ENCODE measurements at regions not wholly inside any gene's neighbourhood (a gene's known extent, or its start where the extent isn't known, plus 50 kb on each side); places are given as distances from the start of the nearest gene placed in this dataset.

DNA sequence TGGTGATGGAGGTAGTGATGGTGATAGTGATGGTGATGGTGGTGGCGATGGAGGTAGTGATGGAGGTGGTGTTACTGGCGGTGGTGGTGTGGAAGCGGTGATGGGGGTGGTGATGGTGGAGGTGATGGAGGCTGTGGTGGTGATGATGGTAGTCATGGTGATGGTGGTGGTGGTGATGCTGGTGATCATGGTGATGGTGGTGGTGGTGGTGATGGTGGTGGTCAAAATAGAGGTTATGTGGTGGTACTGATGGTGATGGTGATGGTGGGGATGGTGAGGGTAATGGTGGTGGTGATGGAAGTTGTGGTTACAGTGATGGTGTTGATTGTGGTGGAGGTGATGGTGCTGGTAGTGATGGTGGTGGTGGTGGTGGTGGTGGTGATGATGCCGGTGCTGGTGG is 199.2 kb downstream of the IGLL1 start:
- no peak overlapping the region for H2AFZ ChIP-seq (ENCODE audit: low read length)
- H3K79me2 ChIP-seq (ENCODE audit: control insufficient read depth in 1 of 2, insufficient read depth in 2 of 2, low read length in 2 of 2): no peaks in the 10 kb centered on the region
- no peak overlapping the region for H3K4ac ChIP-seq (replicated peaks; ENCODE audit: insufficient read length, low read depth, low read length)
- H4K5ac ChIP-seq (ENCODE audit: insufficient read length, low read depth, low read length): no peak overlapping the region
- no peak overlapping the region for H3K23ac ChIP-seq (ENCODE audit: insufficient read length)
- H3K27ac ChIP-seq (ENCODE audit: low read depth, low read length): no peak overlapping the region
- H3K79me1 ChIP-seq (ENCODE audit: low read depth, low read length): no peaks in the 10 kb centered on the region; the same call in 1 of the 2 replicates
- no peak overlapping the region for H2BK5ac ChIP-seq (ENCODE audit: low read depth, low read length)
- H3K9me3 ChIP-seq (ENCODE audit: insufficient read depth in 2 of 2, low read depth in 1 of 2, low read length in 1 of 2): no peaks in the 10 kb centered on the region
- no peak overlapping the region for H2BK12ac ChIP-seq (ENCODE audit: low read depth, low read length)
- H3K4me2 ChIP-seq (ENCODE audit: insufficient read depth in 1 of 2, low read depth in 2 of 2, low read length in 2 of 2): no peak overlapping the region
- H2BK120ac ChIP-seq (replicated peaks; ENCODE audit: low read depth, low read length): no peak overlapping the region
- no peaks in the 10 kb centered on the region for H3K36me3 ChIP-seq (ENCODE audit: control insufficient read depth in 2 of 4, insufficient read depth in 4 of 4, low read length in 3 of 4)
- POLR2A ChIA-PET (ENCODE audit: partially characterized antibody): no interaction called here
- CTCF ChIA-PET (ENCODE audit: partially characterized antibody): no interaction called here
- no peak overlapping the region for H2BK20ac ChIP-seq (ENCODE audit: low read length)
- peaks cover 5% of the 10 kb centered on the region; the same call in 1 of the 2 replicates for H3K23me2 ChIP-seq (ENCODE audit: low read depth, low read length)
- no peak overlapping the region for H3K56ac ChIP-seq (replicated peaks; ENCODE audit: insufficient read length, low read depth, low read length)
- H3K9ac ChIP-seq (replicated peaks in 1 of 4; ENCODE audit: extremely low read depth in 1 of 4, low read depth in 3 of 4, low read length in 3 of 4): no peak overlapping the region
- no peak overlapping the region for H2AK5ac ChIP-seq (ENCODE audit: low read depth, low read length)
- no peak overlapping the region for H4K8ac ChIP-seq (ENCODE audit: extremely low read depth, insufficient read depth, low read length)
- peaks cover 0 to 2% of the 10 kb centered on the region in 2 experiments for H4K20me1 ChIP-seq (replicated peaks in 1 of 2; ENCODE audit: control insufficient read depth in 1 of 2, insufficient read depth in 2 of 2, low read length in 2 of 2)
- no peak overlapping the region for H3K14ac ChIP-seq (ENCODE audit: insufficient read length)
- peaks cover 0 to 6% (median 4%) of the 10 kb centered on the region in 4 experiments; a peak in 5 of 7 replicates for H3K4me1 ChIP-seq (replicated peaks in 1 of 4; ENCODE audit: control insufficient read depth in 3 of 4, insufficient read depth in 4 of 4, low read length in 3 of 4)
- H3K4me3 ChIP-seq (ENCODE audit: extremely low read depth in 1 of 4, insufficient read depth in 2 of 4, low read depth in 3 of 4, low read length in 4 of 4): no peak overlapping the region
- no peak overlapping the region for H4K91ac ChIP-seq (replicated peaks; ENCODE audit: insufficient read length, low read length)
- 92% methylated on average over 4 of the region's 4 CpGs; no CpG with 5 or more reads in 1 of the 2 experiments for WGBS, 2 experiments (ENCODE audit: extremely low coverage in 1 of 2, insufficient coverage in 1 of 2, insufficient read length in 1 of 2, insufficient replicate concordance in 2 of 2, low coverage in 1 of 2, low lambda C conversion rate in 2 of 2, missing lambda C conversion rate in 1 of 2)
- peaks cover 0 to 7% (median 5%) of the 10 kb centered on the region in 4 experiments; a peak in 5 of 7 replicates for H3K27me3 ChIP-seq (replicated peaks in 1 of 4; ENCODE audit: control insufficient read depth in 3 of 4, extremely low read depth in 1 of 4, insufficient read depth in 3 of 4, low read length in 3 of 4)
- no peak overlapping the region for H3K18ac ChIP-seq (ENCODE audit: extremely low read depth, low read length)
- no peak for DNase-seq (ENCODE audit: low read depth in 1 of 2, low spot score in 2 of 2)
- H2BK15ac ChIP-seq (ENCODE audit: low read length): no peak overlapping the region
- TF ChIP-seq CEBPB (IDR thresholded peaks at IDR 0.05; ENCODE audit: low read depth, low read length) (no peak), CREB1 (IDR thresholded peaks at IDR 0.05) (no peak), CBX8 (IDR thresholded peaks at IDR 0.05; ENCODE audit: borderline replicate concordance, low read depth, low read length) (no peak), SAP30 (IDR thresholded peaks at IDR 0.05; ENCODE audit: insufficient read depth, insufficient replicate concordance, low read length) (no peak), HDAC6 (IDR thresholded peaks at IDR 0.05; ENCODE audit: low read depth, low read length) (no peak), MAX (IDR thresholded peaks at IDR 0.05) (no peak), GTF2F1 (IDR thresholded peaks at IDR 0.05; ENCODE audit: borderline replicate concordance, low read depth, low read length) (no peak), JUND (IDR thresholded peaks at IDR 0.05; ENCODE audit: low read length) (no peak), NANOG (IDR thresholded peaks at IDR 0.05; ENCODE audit: insufficient read depth, low read depth, low read length, poor library complexity, severe bottlenecking) (no peak)
- TF ChIP-seq, protein P1, sequence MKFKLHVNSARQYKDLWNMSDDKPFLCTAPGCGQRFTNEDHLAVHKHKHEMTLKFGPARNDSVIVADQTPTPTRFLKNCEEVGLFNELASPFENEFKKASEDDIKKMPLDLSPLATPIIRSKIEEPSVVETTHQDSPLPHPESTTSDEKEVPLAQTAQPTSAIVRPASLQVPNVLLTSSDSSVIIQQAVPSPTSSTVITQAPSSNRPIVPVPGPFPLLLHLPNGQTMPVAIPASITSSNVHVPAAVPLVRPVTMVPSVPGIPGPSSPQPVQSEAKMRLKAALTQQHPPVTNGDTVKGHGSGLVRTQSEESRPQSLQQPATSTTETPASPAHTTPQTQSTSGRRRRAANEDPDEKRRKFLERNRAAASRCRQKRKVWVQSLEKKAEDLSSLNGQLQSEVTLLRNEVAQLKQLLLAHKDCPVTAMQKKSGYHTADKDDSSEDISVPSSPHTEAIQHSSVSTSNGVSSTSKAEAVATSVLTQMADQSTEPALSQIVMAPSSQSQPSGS (IDR thresholded peaks at IDR 0.05; ENCODE audit: low read length): no peak
- no peak for FAIRE-seq

All from H1 (cell line).